ENCODE measurements at regions not wholly inside any gene's neighbourhood (a gene's known extent, or its start where the extent isn't known, plus 50 kb on each side); places are given as distances from the start of the nearest gene placed in this dataset.

DNA sequence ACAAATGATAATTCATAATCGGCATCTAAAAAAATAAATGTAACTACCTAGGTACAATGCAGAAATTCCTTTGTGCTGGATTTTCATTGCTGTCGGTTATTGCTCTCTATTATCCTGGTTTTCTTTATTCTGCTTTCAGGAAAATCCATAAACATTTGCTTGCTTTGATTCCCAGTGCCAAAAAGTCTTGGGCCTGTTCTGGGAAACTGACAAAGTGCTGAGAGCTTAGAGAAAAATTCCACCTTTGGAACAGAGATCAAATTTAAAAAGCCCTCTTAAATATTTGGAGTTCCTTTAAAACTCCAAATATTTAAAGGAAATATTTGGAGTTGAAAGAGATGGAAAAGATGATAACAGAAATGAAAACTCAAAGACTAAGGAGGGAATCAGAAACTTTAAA lies 87.3 kb upstream of the ZBED5 start:
- no peak for DNase-seq

- no peak for DNase-seq
Observed at GRCh38 chr11:10943968-10944367, 86.1 kb upstream of the ZBED5 start.

- no peak for DNase-seq
Observed at GRCh38 chr11:10942620-10943019, 84.8 kb upstream of the ZBED5 start.

GRCh38 chr11:10941871-10942270 lies 84.0 kb upstream of the ZBED5 start:
- no peak for DNase-seq

- no peak for DNase-seq
Observed at GRCh38 chr11:10941414-10941813, 83.6 kb upstream of the ZBED5 start.

GRCh38 chr11:10938650-10939387 lies 81.0 kb upstream of the ZBED5 start:
- DNase-seq, result no peak

DNA sequence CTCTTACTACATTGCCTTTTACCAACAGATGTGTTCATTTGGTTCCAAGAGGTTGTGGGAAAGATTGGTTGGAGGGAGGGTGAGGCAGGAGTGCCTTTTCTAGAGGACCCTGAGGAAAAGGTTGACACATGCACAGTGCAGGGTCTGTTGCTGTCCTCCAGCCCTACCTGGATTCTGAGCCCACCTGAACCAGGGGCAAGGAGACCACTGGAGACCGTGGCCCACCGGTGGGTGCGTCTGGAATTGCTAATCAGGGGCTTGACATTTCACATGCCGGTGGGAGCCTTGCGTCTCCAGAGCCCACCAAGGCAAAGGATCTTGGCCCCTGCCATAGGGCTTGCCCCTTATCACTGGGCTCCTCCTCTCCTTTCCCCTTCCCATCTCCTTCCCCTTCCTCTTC lies 80.4 kb upstream of the ZBED5 start:
- no peak for DNase-seq

- no peak for DNase-seq
Observed at GRCh38 chr11:10937385-10937771, 79.5 kb upstream of the ZBED5 start.

DNA sequence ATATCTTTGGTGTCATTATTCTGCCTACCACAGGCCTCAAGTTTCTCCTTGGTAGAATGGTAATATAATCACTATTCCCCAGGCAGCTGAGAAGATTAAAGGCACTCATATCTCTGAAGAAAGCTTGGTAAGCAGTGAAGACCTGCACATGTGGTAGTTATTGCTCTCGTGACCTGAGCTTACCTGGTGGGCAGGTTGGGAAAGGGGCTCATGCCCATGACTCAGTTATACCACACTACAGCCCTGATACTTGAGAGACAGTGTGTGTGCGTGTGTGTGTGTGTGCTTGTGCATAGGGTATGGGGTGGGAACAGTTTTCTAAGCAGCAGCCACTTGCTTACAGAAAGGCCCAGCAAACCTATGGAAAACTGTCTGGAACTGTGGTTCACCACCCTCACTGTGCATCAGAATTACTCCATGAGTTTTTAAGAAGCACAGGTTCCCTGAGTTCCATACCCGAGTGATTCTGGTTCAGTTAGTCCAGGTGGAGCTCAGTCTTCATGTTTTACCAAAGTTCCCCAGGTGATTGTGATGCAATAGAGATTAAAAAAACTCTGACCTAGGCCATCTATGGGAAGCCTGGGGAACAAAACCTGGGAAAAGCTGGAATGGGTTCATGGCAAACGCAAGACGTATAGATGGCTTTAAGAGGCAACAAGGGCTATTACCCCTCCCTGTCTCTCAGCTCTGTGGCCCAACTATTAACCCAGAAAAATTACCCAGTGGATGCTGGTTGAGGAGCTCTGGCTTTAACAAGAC lies 79.0 kb upstream of the ZBED5 start:
- DNase-seq, result no peak

- no peak for DNase-seq
Observed at GRCh38 chr11:10935015-10935559, 77.2 kb upstream of the ZBED5 start.

GRCh38 chr11:10934293-10934860 lies 76.5 kb upstream of the ZBED5 start:
- DNase-seq, result no peak

GRCh38 chr11:10933455-10934292 lies 75.8 kb upstream of the ZBED5 start:
- peak; percentile 42 to 78 (median 65) for DNase-seq

- DNase-seq, result no peak
Observed at GRCh38 chr11:10932976-10933375, 75.1 kb upstream of the ZBED5 start.

GRCh38 chr11:10931761-10932670 lies 74.2 kb upstream of the ZBED5 start:
- DNase-seq, result no peak

- peak in 3 of 5 donors; percentile 13 to 39 (median 14) for DNase-seq
Observed at GRCh38 chr11:10930972-10931760, 73.3 kb upstream of the ZBED5 start.

- no peak for DNase-seq
Observed at GRCh38 chr11:10930224-10930971, 72.5 kb upstream of the ZBED5 start.

GRCh38 chr11:10927538-10927937 lies 69.7 kb upstream of the ZBED5 start:
- no peak for DNase-seq

GRCh38 chr11:10926801-10927211 lies 69.0 kb upstream of the ZBED5 start:
- no peak for DNase-seq

DNA sequence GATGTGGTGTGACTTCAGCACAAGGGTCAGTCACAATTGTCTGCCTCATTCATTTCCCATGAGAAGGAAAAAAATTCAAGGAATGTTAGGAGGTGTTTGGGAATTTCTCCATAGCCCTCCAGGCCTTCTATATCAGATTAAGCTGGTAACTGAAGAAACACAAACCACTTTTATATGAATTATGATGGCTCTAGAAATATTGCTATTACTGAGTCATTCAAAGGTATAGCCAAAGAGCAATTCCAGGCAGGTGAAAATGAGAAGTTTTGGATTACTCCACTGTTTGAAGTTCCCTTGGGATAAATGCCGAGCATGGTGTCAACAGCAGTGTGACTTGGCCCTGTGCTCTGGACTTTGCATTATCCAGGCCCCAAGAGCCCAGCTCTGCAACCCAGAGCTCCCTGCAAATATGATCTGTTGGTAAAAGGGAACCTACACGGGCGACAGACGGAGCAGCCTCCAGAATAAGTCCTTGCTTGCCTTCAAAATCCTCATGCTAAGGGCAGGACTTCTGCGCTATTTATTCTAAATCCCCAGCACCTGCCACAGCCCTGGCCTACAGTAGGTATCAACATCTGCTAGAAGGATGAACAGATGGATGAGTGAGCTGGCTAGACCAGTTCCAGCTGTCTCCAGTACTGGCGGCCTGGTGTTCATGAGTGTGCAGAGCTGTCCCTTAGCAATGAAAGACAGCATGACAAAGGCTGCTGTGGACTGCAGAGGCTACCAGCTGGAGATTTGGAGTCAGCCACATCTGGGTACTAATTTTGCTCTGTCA lies 67.5 kb upstream of the ZBED5 start:
- no peak for DNase-seq

Data from T-helper 1 cell (primary cell).